Caki2 (cell line): ENCODE measurements at regions not wholly inside any gene's neighbourhood (a gene's known extent, or its start where the extent isn't known, plus 50 kb on each side); places are given as distances from the start of the nearest gene placed in this dataset.
"Not testable (repeated sequence)": the region's sequence is repeated elsewhere in the genome, so short reads cannot be mapped to it uniquely, and the experiment has no call there.

Experiments
- DNase-seq: peaks from one replicate; pipeline ENCODE4 v3.0.0-alpha.2; 2015; ENCODE audit warnings: low read depth
- in situ Hi-C: cut with HindIII; loops from 2 replicates; pipeline ENCODE4 v1.10.0; 2016; ENCODE audit warnings: low sequenced_read_pairs, low pct_unique_long_range_greater_than_20kb, mixed read lengths

- in situ Hi-C loops, result no loop called here
- no peak for DNase-seq
These were observed 341.2 kb downstream of the AEBP2 start for GRCh38 chr12:19780460-19780859.

GRCh38 chr12:19783547-19784444 lies 344.5 kb downstream of the AEBP2 start:
- in situ Hi-C loops, result no loop called here
- DNase-seq, result no peak

- in situ Hi-C loops, result no loop called here
- DNase-seq, result no peak
These were observed 352.7 kb downstream of the AEBP2 start for GRCh38 chr12:19792028-19792427.

GRCh38 chr12:19794116-19794515 lies 354.8 kb downstream of the AEBP2 start:
- in situ Hi-C loops, result no loop called here
- no peak for DNase-seq

GRCh38 chr12:19799216-19799615 lies 359.9 kb downstream of the AEBP2 start:
- no peak for DNase-seq
- in situ Hi-C loops, result no loop called here

GRCh38 chr12:19799895-19800602 lies 360.8 kb downstream of the AEBP2 start:
- in situ Hi-C loops, result no loop called here
- DNase-seq, result no peak

GRCh38 chr12:19800884-19801283 lies 361.6 kb downstream of the AEBP2 start:
- DNase-seq, result no peak
- in situ Hi-C loops, result no loop called here

- DNase-seq, result no peak
- in situ Hi-C loops, result no loop called here
These were observed 362.6 kb downstream of the AEBP2 start for GRCh38 chr12:19801941-19802340.

GRCh38 chr12:19802915-19803314 lies 363.6 kb downstream of the AEBP2 start:
- in situ Hi-C loops, result no loop called here

GRCh38 chr12:19804737-19805136 lies 365.4 kb downstream of the AEBP2 start:
- in situ Hi-C loops, result no loop called here
- no peak for DNase-seq

More at GRCh38 chr12:19802915-19803314, 363.6 kb downstream of the AEBP2 start:
- no peak for DNase-seq

- no peak for DNase-seq
- in situ Hi-C loops, result no loop called here
These were observed 369.1 kb downstream of the AEBP2 start for GRCh38 chr12:19808371-19808770.

GRCh38 chr12:19810213-19810612 lies 370.9 kb downstream of the AEBP2 start:
- in situ Hi-C loops, result no loop called here
- no peak for DNase-seq

GRCh38 chr12:19811922-19812321 lies 372.6 kb downstream of the AEBP2 start:
- DNase-seq, result no peak
- in situ Hi-C loops, result no loop called here

- DNase-seq, result no peak
- in situ Hi-C loops, result no loop called here
These were observed 379.9 kb downstream of the AEBP2 start for GRCh38 chr12:19819231-19819630.

GRCh38 chr12:19822476-19822875 lies 383.2 kb downstream of the AEBP2 start:
- DNase-seq, result no peak
- in situ Hi-C loops, result no loop called here

- in situ Hi-C loops, DNase-seq: not testable (repeated sequence)
These were observed 384.0 kb downstream of the AEBP2 start for GRCh38 chr12:19823326-19823725.

GRCh38 chr12:19826980-19827550 lies 387.8 kb downstream of the AEBP2 start:
- in situ Hi-C loops, result no loop called here
- no peak for DNase-seq

GRCh38 chr12:19829100-19829853 lies 390.0 kb downstream of the AEBP2 start:
- DNase-seq, result no peak
- in situ Hi-C loops, result no loop called here

GRCh38 chr12:19830446-19830845 lies 391.2 kb downstream of the AEBP2 start:
- no peak for DNase-seq
- in situ Hi-C loops, result no loop called here
